ENCODE measurements at regions not wholly inside any gene's neighbourhood (a gene's known extent, or its start where the extent isn't known, plus 50 kb on each side); places are given as distances from the start of the nearest gene placed in this dataset.

- Histone ChIP-seq H3K27ac (no peak overlapping the region), H3K27me3 (no peaks in the 10 kb centered on the region), H3K9me3 (peaks cover 0 to 35% (median 8%) of the 10 kb centered on the region in 11 donors), H3K4me3 (no peak overlapping the region), H3K36me3 (no peaks in the 10 kb centered on the region), H3K4me1 (no peaks in the 10 kb centered on the region)
- 78 to 86% methylated on average over 5 of the region's 5 CpGs for WGBS, 2 donors
- DNase-seq (no peak), ATAC-seq (no peak)
- no peak for TF ChIP-seq CTCF (IDR thresholded peaks at IDR 0.05)
- intact Hi-C loops (cut with DNase I) = no loop called here
These were observed 458.1 kb downstream of the RPS24 start for GRCh38 chr10:78491812-78492211.

- Histone ChIP-seq H3K4me1 (no peaks in the 10 kb centered on the region), H3K27me3 (no peaks in the 10 kb centered on the region), H3K4me3 (no peak overlapping the region), H3K36me3 (no peaks in the 10 kb centered on the region), H3K27ac (no peak overlapping the region), H3K9me3 (peaks cover 0 to 35% (median 8%) of the 10 kb centered on the region in 11 donors)
- TF ChIP-seq CTCF (IDR thresholded peaks at IDR 0.05) = no peak
- ATAC-seq (no peak), DNase-seq (no peak)
- intact Hi-C loops (cut with DNase I) = no loop called here
These were observed 458.8 kb downstream of the RPS24 start for GRCh38 chr10:78492424-78492823.

- no peak overlapping the region for H3K4me3 ChIP-seq
- peaks cover 0 to 29% (median 8%) of the 10 kb centered on the region in 11 donors for H3K9me3 ChIP-seq
- no peak for TF ChIP-seq CTCF (IDR thresholded peaks at IDR 0.05)
- H3K27me3 ChIP-seq = no peaks in the 10 kb centered on the region
- no peaks in the 10 kb centered on the region for H3K36me3 ChIP-seq
- H3K4me1 ChIP-seq = no peaks in the 10 kb centered on the region
- DNase-seq = no peak
- ATAC-seq = no peak
- intact Hi-C loops (cut with DNase I) = no loop called here
- no peak overlapping the region for H3K27ac ChIP-seq
These were observed 460.5 kb downstream of the RPS24 start for GRCh38 chr10:78494179-78494578.

GRCh38 chr10:78502210-78502936, 468.7 kb downstream of the RPS24 start:
- H3K4me3 ChIP-seq = no peak overlapping the region
- DNase-seq (no peak), ATAC-seq (no peak)
- intact Hi-C loops (cut with DNase I) = no loop called here
- 80 to 85% methylated on average over 6 of the region's 6 CpGs for WGBS, 2 donors
- TF ChIP-seq CTCF (IDR thresholded peaks at IDR 0.05) = no peak
- H3K27ac ChIP-seq = no peak overlapping the region
- H3K4me1 ChIP-seq = peaks cover 0 to 9% (median 0%) of the 10 kb centered on the region in 9 donors
- H3K27me3 ChIP-seq = no peaks in the 10 kb centered on the region
- no peaks in the 10 kb centered on the region for H3K36me3 ChIP-seq
- H3K9me3 ChIP-seq = no peaks in the 10 kb centered on the region
